ENCODE measurements at regions not wholly inside any gene's neighbourhood (a gene's known extent, or its start where the extent isn't known, plus 50 kb on each side); places are given as distances from the start of the nearest gene placed in this dataset.

GRCh38 chr5:61687371-61687770, 355.3 kb downstream of the ZSWIM6 start:
- TF ChIP-seq POLR2A (IDR thresholded peaks at IDR 0.05; ENCODE audit: low read depth, low read length), result no peak
- TF ChIP-seq POLR2AphosphoS5 (IDR thresholded peaks at IDR 0.05; ENCODE audit: insufficient read depth, low read depth, low read length), result no peak
- TF ChIP-seq CTCF (IDR thresholded peaks at IDR 0.05; ENCODE audit: extremely low read depth in 1 of 2, insufficient read depth in 1 of 2, low read depth in 1 of 2, low read length in 2 of 2), result no peak
- no peak for TF ChIP-seq MYC (IDR thresholded peaks at IDR 0.05; ENCODE audit: low read depth, low read length)
- no peak for TF ChIP-seq MAX (IDR thresholded peaks at IDR 0.05; ENCODE audit: insufficient read depth, insufficient read length)
- TF ChIP-seq EZH2 (IDR thresholded peaks at IDR 0.05; ENCODE audit: borderline replicate concordance, low read depth, low read length, severe bottlenecking), result no peak
- TF ChIP-seq JUN (IDR thresholded peaks at IDR 0.05; ENCODE audit: borderline replicate concordance, insufficient read depth, insufficient read length, low read depth), result no peak
- no peak for TF ChIP-seq FOS (IDR thresholded peaks at IDR 0.05; ENCODE audit: borderline replicate concordance, insufficient read depth, low read length)
- TF ChIP-seq GATA2 (IDR thresholded peaks at IDR 0.05; ENCODE audit: insufficient read depth, insufficient read length, low read depth, low read length), result no peak
